ENCODE measurements at regions not wholly inside any gene's neighbourhood (a gene's known extent, or its start where the extent isn't known, plus 50 kb on each side); places are given as distances from the start of the nearest gene placed in this dataset.

GRCh38 chr1:4017636-4018365 lies 117.7 kb upstream of the C1orf174 start:
- DNase-seq, result no peak

GRCh38 chr1:4018466-4019146 lies 118.5 kb upstream of the C1orf174 start:
- DNase-seq, result no peak

GRCh38 chr1:4019147-4019521 lies 119.1 kb upstream of the C1orf174 start:
- no peak for DNase-seq

GRCh38 chr1:4019606-4020331 lies 119.7 kb upstream of the C1orf174 start:
- DNase-seq, result no peak

- DNase-seq, result no peak
These were observed 120.4 kb upstream of the C1orf174 start for GRCh38 chr1:4020449-4020848.

- no peak for DNase-seq
These were observed 121.3 kb upstream of the C1orf174 start for GRCh38 chr1:4021136-4021973.

- no peak for DNase-seq
These were observed 121.8 kb upstream of the C1orf174 start for GRCh38 chr1:4021974-4022268.

- DNase-seq, result no peak
These were observed 122.6 kb upstream of the C1orf174 start for GRCh38 chr1:4022715-4023114.

GRCh38 chr1:4023678-4024077 lies 123.6 kb upstream of the C1orf174 start:
- DNase-seq, result no peak

GRCh38 chr1:4024811-4025210 lies 124.7 kb upstream of the C1orf174 start:
- no peak for DNase-seq

GRCh38 chr1:4025752-4026151 lies 125.7 kb upstream of the C1orf174 start:
- DNase-seq, result no peak

- no peak for DNase-seq
These were observed 126.9 kb upstream of the C1orf174 start for GRCh38 chr1:4027008-4027407.

GRCh38 chr1:4027492-4028138 lies 127.5 kb upstream of the C1orf174 start:
- DNase-seq, result no peak

GRCh38 chr1:4028139-4028501 lies 128.0 kb upstream of the C1orf174 start:
- DNase-seq, result no peak

- DNase-seq, result no peak
These were observed 129.3 kb upstream of the C1orf174 start for GRCh38 chr1:4029376-4029775.

- no peak for DNase-seq
These were observed 132.5 kb upstream of the C1orf174 start for GRCh38 chr1:4032571-4032970.

GRCh38 chr1:4033129-4033676 lies 133.1 kb upstream of the C1orf174 start:
- DNase-seq, result no peak

GRCh38 chr1:4033713-4034112 lies 133.6 kb upstream of the C1orf174 start:
- no peak for DNase-seq

- DNase-seq, result no peak
These were observed 134.3 kb upstream of the C1orf174 start for GRCh38 chr1:4034318-4034887.

- DNase-seq, result no peak
These were observed 144.9 kb upstream of the C1orf174 start for GRCh38 chr1:4044967-4045366.

- DNase-seq, result peak; percentile 22
These were observed 145.4 kb upstream of the C1orf174 start for GRCh38 chr1:4045397-4046010.

All from NCI-H1105 treated with DMSO at 0.1 percent for 48 hours (cell line).